ENCODE measurements at regions not wholly inside any gene's neighbourhood (a gene's known extent, or its start where the extent isn't known, plus 50 kb on each side); places are given as distances from the start of the nearest gene placed in this dataset.

- DNase-seq: no peak
Measured at GRCh38 chr5:154588091-154588774, 110.2 kb upstream of the HAND1 start.

- no peak for DNase-seq
Measured at GRCh38 chr5:154587123-154588026, 109.3 kb upstream of the HAND1 start.

GRCh38 chr5:154583671-154584177 is 105.7 kb upstream of the HAND1 start:
- DNase-seq: no peak

GRCh38 chr5:154580422-154580821 is 102.4 kb upstream of the HAND1 start:
- DNase-seq: no peak

GRCh38 chr5:154577416-154577815 is 99.4 kb upstream of the HAND1 start:
- no peak for DNase-seq

- no peak for DNase-seq
Measured at GRCh38 chr5:154576429-154576806, 98.4 kb upstream of the HAND1 start.

GRCh38 chr5:154575546-154576428 is 97.8 kb upstream of the HAND1 start:
- DNase-seq: no peak

GRCh38 chr5:154573011-154573410 is 95.0 kb upstream of the HAND1 start:
- no peak for DNase-seq

GRCh38 chr5:154571325-154572035 is 93.5 kb upstream of the HAND1 start:
- DNase-seq: no peak

- DNase-seq: no peak
Measured at GRCh38 chr5:154570572-154571324, 92.7 kb upstream of the HAND1 start.

- no peak for DNase-seq
Measured at GRCh38 chr5:154568589-154568988, 90.6 kb upstream of the HAND1 start.

GRCh38 chr5:154567155-154567554 is 89.1 kb upstream of the HAND1 start:
- no peak for DNase-seq

- no peak for DNase-seq
Measured at GRCh38 chr5:154566146-154566680, 88.2 kb upstream of the HAND1 start.

- no peak for DNase-seq
Measured at GRCh38 chr5:154565123-154565522, 87.1 kb upstream of the HAND1 start.

GRCh38 chr5:154562244-154562880 is 84.3 kb upstream of the HAND1 start:
- no peak for DNase-seq

GRCh38 chr5:154559398-154560276 is 81.6 kb upstream of the HAND1 start:
- no peak for DNase-seq

- DNase-seq: no peak
Measured at GRCh38 chr5:154557548-154557947, 79.5 kb upstream of the HAND1 start.

- no peak for DNase-seq
Measured at GRCh38 chr5:154547551-154547950, 69.5 kb upstream of the HAND1 start.

- DNase-seq: no peak
Measured at GRCh38 chr5:154546719-154547118, 68.7 kb upstream of the HAND1 start.

- DNase-seq: no peak
Measured at GRCh38 chr5:154544646-154545045, 66.6 kb upstream of the HAND1 start.

Data from NCI-H2081 (cell line).